ENCODE measurements at regions not wholly inside any gene's neighbourhood (a gene's known extent, or its start where the extent isn't known, plus 50 kb on each side); places are given as distances from the start of the nearest gene placed in this dataset.

GRCh38 chr10:107498983-107499382 lies 334.5 kb upstream of the SORCS1 start:
- H3K36me3 ChIP-seq (ENCODE audit: control insufficient read depth in 1 of 2, insufficient read depth in 2 of 2, low read length in 2 of 2): no peaks in the 10 kb centered on the region
- BruUV-seq (replicated peaks): no TSS peak
- no peak overlapping the region for H3K27ac ChIP-seq (ENCODE audit: low read depth, low read length)
- no peaks in the 10 kb centered on the region for H3K4me1 ChIP-seq (ENCODE audit: control insufficient read depth in 1 of 2, insufficient read depth in 2 of 2, low read length in 2 of 2)
- no peak for TF ChIP-seq FOSL1 (IDR thresholded peaks at IDR 0.05; ENCODE audit: low read depth)
- TF ChIP-seq, protein P1, sequence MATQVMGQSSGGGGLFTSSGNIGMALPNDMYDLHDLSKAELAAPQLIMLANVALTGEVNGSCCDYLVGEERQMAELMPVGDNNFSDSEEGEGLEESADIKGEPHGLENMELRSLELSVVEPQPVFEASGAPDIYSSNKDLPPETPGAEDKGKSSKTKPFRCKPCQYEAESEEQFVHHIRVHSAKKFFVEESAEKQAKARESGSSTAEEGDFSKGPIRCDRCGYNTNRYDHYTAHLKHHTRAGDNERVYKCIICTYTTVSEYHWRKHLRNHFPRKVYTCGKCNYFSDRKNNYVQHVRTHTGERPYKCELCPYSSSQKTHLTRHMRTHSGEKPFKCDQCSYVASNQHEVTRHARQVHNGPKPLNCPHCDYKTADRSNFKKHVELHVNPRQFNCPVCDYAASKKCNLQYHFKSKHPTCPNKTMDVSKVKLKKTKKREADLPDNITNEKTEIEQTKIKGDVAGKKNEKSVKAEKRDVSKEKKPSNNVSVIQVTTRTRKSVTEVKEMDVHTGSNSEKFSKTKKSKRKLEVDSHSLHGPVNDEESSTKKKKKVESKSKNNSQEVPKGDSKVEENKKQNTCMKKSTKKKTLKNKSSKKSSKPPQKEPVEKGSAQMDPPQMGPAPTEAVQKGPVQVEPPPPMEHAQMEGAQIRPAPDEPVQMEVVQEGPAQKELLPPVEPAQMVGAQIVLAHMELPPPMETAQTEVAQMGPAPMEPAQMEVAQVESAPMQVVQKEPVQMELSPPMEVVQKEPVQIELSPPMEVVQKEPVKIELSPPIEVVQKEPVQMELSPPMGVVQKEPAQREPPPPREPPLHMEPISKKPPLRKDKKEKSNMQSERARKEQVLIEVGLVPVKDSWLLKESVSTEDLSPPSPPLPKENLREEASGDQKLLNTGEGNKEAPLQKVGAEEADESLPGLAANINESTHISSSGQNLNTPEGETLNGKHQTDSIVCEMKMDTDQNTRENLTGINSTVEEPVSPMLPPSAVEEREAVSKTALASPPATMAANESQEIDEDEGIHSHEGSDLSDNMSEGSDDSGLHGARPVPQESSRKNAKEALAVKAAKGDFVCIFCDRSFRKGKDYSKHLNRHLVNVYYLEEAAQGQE (IDR thresholded peaks at IDR 0.05; ENCODE audit: low read depth): no peak
- TF ChIP-seq JUND (IDR thresholded peaks at IDR 0.05): no peak
- TF ChIP-seq POLR2AphosphoS5 (IDR thresholded peaks at IDR 0.05; ENCODE audit: low read depth, low read length): no peak
- TF ChIP-seq SP1 (IDR thresholded peaks at IDR 0.05; ENCODE audit: low read depth): no peak
- no peak for TF ChIP-seq ZFX (IDR thresholded peaks at IDR 0.05)
- no peak for TF ChIP-seq EZH2 (IDR thresholded peaks at IDR 0.05)
- TF ChIP-seq ELF1 (IDR thresholded peaks at IDR 0.05; ENCODE audit: borderline replicate concordance, low read depth): no peak
- no peak for TF ChIP-seq ZBTB33 (IDR thresholded peaks at IDR 0.05; ENCODE audit: extremely low read depth, insufficient replicate concordance, low read length)
- TF ChIP-seq ATF3 (IDR thresholded peaks at IDR 0.05): no peak
- TF ChIP-seq ZNF274 (IDR thresholded peaks at IDR 0.05; ENCODE audit: low read depth, low read length): no peak
- no peak for TF ChIP-seq CEBPB (IDR thresholded peaks at IDR 0.05; ENCODE audit: low read depth)
- H2AFZ ChIP-seq (ENCODE audit: low read depth, low read length, poor library complexity, severe bottlenecking): no peak overlapping the region
- ChIA-PET RAD21 (ENCODE audit: low non-redundant PET in 1 of 2, low total read pairs in 2 of 2, uncharacterized antibody in 2 of 2, unreplicated experiment in 2 of 2) (no interaction called here), POLR2A (no interaction called here), CTCF (no interaction called here)
- no peak overlapping the region for H3K9ac ChIP-seq (ENCODE audit: low read length)
- no peaks in the 10 kb centered on the region for H4K20me1 ChIP-seq (ENCODE audit: insufficient read depth)
- H3K9me2 ChIP-seq (ENCODE audit: insufficient read depth): no peaks in the 10 kb centered on the region
- H3K4me3 ChIP-seq (replicated peaks in 1 of 2; ENCODE audit: low read depth in 1 of 2, low read length in 2 of 2): no peak overlapping the region
- no peak for ATAC-seq
- no peaks in the 10 kb centered on the region for H3K27me3 ChIP-seq (ENCODE audit: insufficient read depth, low read length)
- H3K9me3 ChIP-seq (ENCODE audit: control insufficient read depth in 1 of 2, insufficient read depth in 1 of 2, low read depth in 1 of 2, low read length in 2 of 2): peaks cover 38 to 53% of the 10 kb centered on the region in 2 experiments; a peak in 2 of 4 replicates
- no peak for DNase-seq (ENCODE audit: low read depth, low spot score)
- H3K79me2 ChIP-seq (ENCODE audit: insufficient read depth, low read length): no peaks in the 10 kb centered on the region
- H3K4me2 ChIP-seq (ENCODE audit: low read length): no peak overlapping the region
- intact Hi-C loops (cut with micrococcal nuclease): no loop called here

All from HCT116 (cell line).